ENCODE measurements at regions not wholly inside any gene's neighbourhood (a gene's known extent, or its start where the extent isn't known, plus 50 kb on each side); places are given as distances from the start of the nearest gene placed in this dataset.
A peak's percentile ranks its signal among the peaks of the same experiment; 100 is the strongest.

GRCh38 chr15:69647142-69647513 lies 194.5 kb downstream of the RPLP1 start:
- Histone ChIP-seq H3K36me3 (replicated peaks in 1 of 2; ENCODE audit: insufficient read depth in 1 of 2, low read depth in 2 of 2) (no peaks in the 10 kb centered on the region), H3K9me3 (no peaks in the 10 kb centered on the region), H3K4me1 (no peaks in the 10 kb centered on the region), H3K4me3 (no peak overlapping the region), H3K27ac (no peak overlapping the region), H3K27me3 (no peaks in the 10 kb centered on the region)
- ATAC-seq (no peak), DNase-seq (no peak)
- intact Hi-C loops (cut with DNase I): no loop called here
- WGBS, 2 donors: 88 to 100% methylated on average over 1 of the region's 1 CpG
- TF ChIP-seq POLR2A (IDR thresholded peaks at IDR 0.05): no peak

GRCh38 chr15:69648212-69648611 lies 195.6 kb downstream of the RPLP1 start:
- DNase-seq (no peak), ATAC-seq (no peak)
- Histone ChIP-seq H3K9me3 (no peaks in the 10 kb centered on the region), H3K4me1 (no peaks in the 10 kb centered on the region), H3K27me3 (no peaks in the 10 kb centered on the region), H3K4me3 (no peak overlapping the region), H3K36me3 (replicated peaks in 1 of 2; ENCODE audit: insufficient read depth in 1 of 2, low read depth in 2 of 2) (no peaks in the 10 kb centered on the region), H3K27ac (no peak overlapping the region)
- intact Hi-C loops (cut with DNase I): no loop called here
- WGBS, 2 donors: 77 to 78% methylated on average over 14 of the region's 14 CpGs
- no peak for TF ChIP-seq POLR2A (IDR thresholded peaks at IDR 0.05)
- no peak for TF ChIP-seq CTCF (IDR thresholded peaks at IDR 0.05)

GRCh38 chr15:69648775-69649735 lies 196.4 kb downstream of the RPLP1 start:
- DNase-seq (peak in 1 of 4 donors; percentile 26), ATAC-seq (peak; percentile 42)
- H3K27me3 ChIP-seq: no peaks in the 10 kb centered on the region
- no peak overlapping the region for H3K27ac ChIP-seq
- no peaks in the 10 kb centered on the region for H3K9me3 ChIP-seq
- no peak overlapping the region for H3K4me3 ChIP-seq
- no peaks in the 10 kb centered on the region for H3K4me1 ChIP-seq
- 66 to 70% methylated on average over 13 of the region's 13 CpGs for WGBS, 2 donors
- intact Hi-C loops (cut with DNase I): no loop called here
- TF ChIP-seq CTCF (IDR thresholded peaks at IDR 0.05): no peak
- no peak for TF ChIP-seq POLR2A (IDR thresholded peaks at IDR 0.05)
- H3K36me3 ChIP-seq (replicated peaks in 1 of 2; ENCODE audit: insufficient read depth in 1 of 2, low read depth in 2 of 2): no peaks in the 10 kb centered on the region

GRCh38 chr15:69652293-69652692 lies 199.7 kb downstream of the RPLP1 start:
- H3K27me3 ChIP-seq: no peaks in the 10 kb centered on the region
- H3K4me1 ChIP-seq: no peaks in the 10 kb centered on the region
- ATAC-seq (no peak), DNase-seq (no peak)
- 85 to 89% methylated on average over 1 of the region's 1 CpG for WGBS, 2 donors
- H3K4me3 ChIP-seq: no peak overlapping the region
- H3K27ac ChIP-seq: no peak overlapping the region
- TF ChIP-seq POLR2A (IDR thresholded peaks at IDR 0.05): no peak
- TF ChIP-seq CTCF (IDR thresholded peaks at IDR 0.05): no peak
- intact Hi-C loops (cut with DNase I): no loop called here
- H3K36me3 ChIP-seq (replicated peaks in 1 of 2; ENCODE audit: insufficient read depth in 1 of 2, low read depth in 2 of 2): no peaks in the 10 kb centered on the region
- no peaks in the 10 kb centered on the region for H3K9me3 ChIP-seq

GRCh38 chr15:69652751-69653305 lies 200.2 kb downstream of the RPLP1 start:
- intact Hi-C loops (cut with DNase I): no loop called here
- Histone ChIP-seq H3K4me3 (no peak overlapping the region), H3K36me3 (replicated peaks in 1 of 2; ENCODE audit: insufficient read depth in 1 of 2, low read depth in 2 of 2) (no peaks in the 10 kb centered on the region), H3K4me1 (no peaks in the 10 kb centered on the region), H3K9me3 (no peaks in the 10 kb centered on the region), H3K27ac (no peak overlapping the region), H3K27me3 (no peaks in the 10 kb centered on the region)
- ATAC-seq (no peak), DNase-seq (no peak)
- 56 to 65% methylated on average over 3 to 5 of the region's 5 CpGs for WGBS, 2 donors
- no peak for TF ChIP-seq POLR2A (IDR thresholded peaks at IDR 0.05)
- TF ChIP-seq CTCF (IDR thresholded peaks at IDR 0.05): peak in 4 of 7 experiments; percentile 11 to 31 (median 24)
